Fibroblast of the conjunctiva (primary cell): ENCODE measurements at regions not wholly inside any gene's neighbourhood (a gene's known extent, or its start where the extent isn't known, plus 50 kb on each side); places are given as distances from the start of the nearest gene placed in this dataset.

ENCODE experiments used
- DNase-seq: peaks from one replicate; pipeline ENCODE4 v3.0.0-alpha.2; 2010; ENCODE audit warnings: low read depth

DNA sequence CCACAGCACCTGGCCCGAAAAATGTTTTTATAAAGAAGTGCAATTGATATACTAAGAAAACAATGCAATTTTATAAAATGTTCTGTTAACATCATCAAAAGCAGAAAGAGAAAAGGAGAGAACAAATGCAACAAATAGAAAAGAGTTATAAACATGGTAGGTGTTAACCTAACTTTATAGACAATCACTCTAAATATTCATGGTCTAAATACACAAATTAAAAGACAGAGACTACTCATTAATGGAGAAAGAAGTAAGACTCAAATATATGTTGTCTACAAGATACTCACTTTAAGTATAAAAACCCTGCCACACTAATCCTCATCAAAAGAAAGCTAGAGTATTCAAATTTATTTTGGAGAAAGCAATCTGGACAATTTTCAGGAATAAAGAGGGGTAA, 425.3 kb upstream of the ANKRD30A start:
- DNase-seq, result no peak

GRCh38 chr10:36692759-36693158, 432.6 kb upstream of the ANKRD30A start:
- DNase-seq, result no peak

DNA sequence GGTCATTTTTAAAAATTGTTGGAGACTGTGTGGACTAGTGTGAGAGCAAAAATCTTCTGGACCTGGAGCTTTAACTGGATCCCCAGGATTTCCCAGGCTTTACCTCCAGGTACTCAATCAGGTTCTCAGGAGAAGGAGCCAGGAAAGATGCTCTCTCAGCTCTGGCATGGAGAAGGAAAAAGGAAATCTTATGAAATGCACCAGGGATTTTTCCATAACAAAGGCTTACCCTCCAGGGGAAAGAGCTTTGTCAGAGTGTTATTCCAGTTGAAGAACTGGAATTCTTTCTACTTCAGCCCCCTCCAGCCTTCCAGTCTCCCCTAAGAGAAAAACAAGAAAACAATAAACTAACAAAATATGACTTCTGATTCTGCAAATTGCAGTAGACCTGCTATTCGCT, 436.7 kb upstream of the ANKRD30A start:
- no peak for DNase-seq

DNA sequence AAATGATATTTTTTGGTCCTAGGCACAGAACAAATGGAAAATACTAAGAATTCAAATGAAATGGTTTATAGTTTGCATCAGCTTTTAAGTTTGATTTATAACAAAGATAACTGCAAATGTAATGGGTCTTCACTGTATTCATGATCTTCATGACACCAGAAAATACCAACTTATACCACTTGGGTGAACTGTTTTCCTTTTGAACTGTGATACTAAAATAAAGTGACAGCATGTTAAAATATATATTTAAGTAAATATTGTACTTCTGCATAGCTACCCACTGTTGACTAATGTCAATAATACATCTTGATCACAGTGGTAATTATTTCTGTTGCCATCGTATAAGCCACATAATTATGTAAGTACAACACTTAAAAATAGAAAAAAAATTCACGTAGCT, 442.0 kb upstream of the ANKRD30A start:
- no peak for DNase-seq

DNA sequence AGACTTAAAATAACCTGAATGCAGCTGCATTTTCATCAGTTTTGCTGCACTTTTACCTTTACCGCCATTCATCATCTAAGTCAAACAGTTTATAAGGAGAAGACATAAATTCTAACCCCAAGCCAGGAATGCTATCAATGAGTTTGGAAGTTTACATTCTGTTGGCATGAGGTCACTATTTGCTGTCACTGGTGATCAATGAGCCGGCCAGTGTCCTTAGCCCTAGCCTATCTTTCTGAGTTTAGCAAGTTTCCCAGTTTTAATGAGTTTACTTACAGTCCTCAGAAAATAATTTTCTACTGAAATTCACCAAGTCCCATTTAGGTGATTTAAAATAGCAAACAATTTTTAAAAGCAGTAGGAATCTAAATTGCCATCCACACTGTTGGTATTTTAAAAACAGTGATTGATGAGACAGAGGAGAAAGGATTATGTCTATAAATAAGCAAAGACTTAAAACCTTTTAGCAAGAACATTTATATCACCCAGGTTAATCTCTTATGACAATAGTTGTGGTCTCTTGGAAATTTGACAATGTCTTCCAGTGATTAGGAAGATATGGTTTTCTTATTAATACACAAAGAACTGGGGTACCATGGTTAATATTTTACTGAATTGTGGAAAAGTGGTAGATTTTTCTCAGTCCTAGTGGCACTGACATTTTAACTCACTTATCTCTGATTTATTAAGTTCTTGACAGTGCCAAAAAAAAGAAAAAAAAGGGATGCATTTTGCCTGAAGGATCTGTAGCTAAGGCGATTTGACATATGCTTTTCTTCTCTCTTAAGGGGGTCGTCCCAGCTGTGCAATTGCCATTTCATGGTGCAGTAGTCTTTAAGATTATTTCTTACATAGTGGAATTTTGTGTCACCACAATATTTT, 443.4 kb upstream of the ANKRD30A start:
- DNase-seq, result no peak

DNA sequence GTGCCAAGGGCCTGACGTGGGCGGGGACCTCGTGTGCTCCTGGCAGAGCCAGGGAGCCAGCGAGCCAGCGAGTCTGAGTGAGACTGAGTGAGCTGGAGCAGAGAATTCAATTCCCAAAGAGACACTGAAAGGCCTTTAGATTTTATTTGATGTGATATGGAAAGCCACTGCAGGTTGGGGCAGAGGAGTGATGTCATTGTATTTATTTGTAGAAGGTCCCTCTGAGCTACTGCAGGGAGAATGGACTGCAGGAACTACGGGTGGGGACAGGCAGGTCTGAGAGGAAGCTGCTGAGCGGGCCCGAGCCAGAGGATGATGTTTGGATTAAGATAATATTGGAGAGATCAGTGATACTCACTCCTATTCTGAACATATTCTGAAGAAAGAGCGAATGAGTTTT, 445.8 kb upstream of the ANKRD30A start:
- DNase-seq, result no peak

- DNase-seq, result no peak
These were observed 448.0 kb upstream of the ANKRD30A start for GRCh38 chr10:36677431-36677768.

GRCh38 chr10:36676756-36677430, 448.5 kb upstream of the ANKRD30A start:
- DNase-seq, result no peak

DNA sequence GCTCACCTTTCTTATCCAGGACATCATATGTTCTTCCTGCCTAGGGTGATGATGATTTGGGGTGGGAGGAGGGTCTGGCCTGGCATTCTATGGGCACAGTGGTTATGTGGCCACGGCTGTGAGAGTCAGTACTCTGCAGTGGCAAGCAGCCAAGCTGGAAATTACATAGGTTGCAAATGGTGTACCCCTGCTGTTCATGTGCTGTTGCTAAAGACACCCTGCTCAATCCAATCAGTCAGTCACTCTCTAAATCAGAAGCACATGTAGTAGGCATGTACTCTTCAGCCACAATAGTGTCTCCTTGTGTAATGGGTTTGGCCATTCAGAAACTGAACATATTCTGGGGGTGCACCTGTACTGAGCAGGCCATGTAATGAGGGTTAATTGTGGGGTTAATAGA, 449.1 kb upstream of the ANKRD30A start:
- DNase-seq, result no peak

DNA sequence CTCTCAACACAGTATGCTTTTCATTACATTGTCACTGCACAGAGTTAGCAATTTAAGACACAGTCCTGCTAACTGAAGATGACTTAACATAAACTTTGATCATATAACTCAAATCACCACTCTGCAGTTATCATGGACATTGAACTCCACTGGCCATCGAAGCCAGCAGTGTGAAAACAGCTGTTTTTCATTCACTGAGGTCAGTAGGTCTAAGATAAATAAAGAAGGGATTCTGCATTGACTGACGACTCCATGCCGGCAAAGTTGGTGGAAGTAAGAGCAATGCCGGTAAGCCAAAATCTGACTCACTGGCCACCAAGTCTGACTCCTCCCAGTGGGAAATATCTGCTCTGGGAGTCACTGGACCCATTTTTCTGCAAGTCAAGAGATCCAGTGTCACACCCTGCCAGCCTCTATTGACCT, 449.9 kb upstream of the ANKRD30A start:
- no peak for DNase-seq

- no peak for DNase-seq
These were observed 453.8 kb upstream of the ANKRD30A start for GRCh38 chr10:36671607-36672006.

DNA sequence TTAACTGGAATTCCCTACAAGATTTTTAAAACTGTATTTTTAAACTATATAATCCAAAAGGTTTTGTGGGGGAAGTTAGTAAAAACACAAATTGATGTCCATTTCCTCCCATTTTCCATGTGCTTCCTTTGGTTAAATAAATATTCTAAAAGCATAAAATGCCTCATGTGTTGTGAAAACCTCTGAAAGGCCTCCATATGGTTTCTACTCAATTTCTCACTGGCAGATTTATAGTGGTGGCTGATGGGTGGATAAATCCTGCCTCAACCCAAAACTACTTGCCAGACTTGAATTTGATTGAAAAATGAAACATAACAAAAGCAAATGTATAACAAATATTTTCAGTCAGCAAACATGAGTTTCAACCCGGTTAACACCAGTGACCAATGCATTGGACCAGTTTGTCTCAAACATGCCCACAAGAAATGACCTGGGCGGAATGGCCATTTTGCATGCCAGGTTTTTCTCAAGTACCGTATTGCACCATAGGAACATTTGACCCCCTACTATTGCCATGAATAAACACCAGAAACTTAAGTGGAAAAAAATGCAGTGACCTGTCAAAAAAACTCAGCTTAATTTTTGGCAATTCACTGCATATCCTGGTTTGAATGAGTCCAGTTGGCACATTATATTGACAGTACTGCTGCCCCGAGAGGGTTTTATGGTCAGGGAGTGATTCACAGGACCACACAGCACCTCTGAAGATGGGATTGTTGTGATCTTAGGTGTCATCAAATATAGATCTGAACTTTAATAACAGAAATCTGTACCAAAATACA, 454.6 kb upstream of the ANKRD30A start:
- DNase-seq, result no peak

- no peak for DNase-seq
These were observed 455.6 kb upstream of the ANKRD30A start for GRCh38 chr10:36669615-36670352.

DNA sequence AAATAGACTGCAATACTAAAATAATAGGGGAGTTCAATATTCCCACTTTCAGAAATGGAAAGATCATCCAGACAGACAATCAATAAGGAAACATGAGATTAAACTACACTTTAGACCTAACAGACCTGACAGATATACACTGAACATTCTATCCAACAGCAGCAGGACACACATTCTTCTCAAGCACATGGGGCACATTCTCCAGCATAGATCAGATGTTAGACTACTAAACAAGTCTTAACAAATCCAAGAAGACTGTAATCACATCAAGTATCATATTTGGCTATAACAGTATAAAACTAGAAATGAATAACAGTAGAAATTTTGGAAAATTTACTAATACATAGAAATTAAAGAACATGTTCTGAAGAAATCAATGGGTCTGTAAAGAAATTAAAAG, 458.9 kb upstream of the ANKRD30A start:
- no peak for DNase-seq

DNA sequence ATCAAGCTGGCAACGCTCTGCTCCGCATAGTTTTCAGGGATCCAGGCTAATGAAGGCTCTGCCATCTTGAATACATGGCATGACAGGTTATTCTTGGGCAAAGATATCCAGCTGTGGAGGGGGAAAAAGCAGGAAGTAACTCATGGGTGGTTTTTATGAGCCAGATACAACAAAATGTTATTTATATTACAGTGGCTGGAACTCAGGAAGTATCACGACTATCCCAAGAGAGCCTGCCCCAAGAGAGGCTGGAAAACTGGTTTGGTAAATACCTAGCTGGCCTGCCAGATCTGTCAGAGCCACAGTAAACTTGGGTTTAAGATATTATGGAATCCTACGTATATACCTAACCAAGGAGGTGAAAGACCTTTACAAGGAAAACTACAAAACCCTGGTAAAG, 462.8 kb upstream of the ANKRD30A start:
- DNase-seq, result no peak

DNA sequence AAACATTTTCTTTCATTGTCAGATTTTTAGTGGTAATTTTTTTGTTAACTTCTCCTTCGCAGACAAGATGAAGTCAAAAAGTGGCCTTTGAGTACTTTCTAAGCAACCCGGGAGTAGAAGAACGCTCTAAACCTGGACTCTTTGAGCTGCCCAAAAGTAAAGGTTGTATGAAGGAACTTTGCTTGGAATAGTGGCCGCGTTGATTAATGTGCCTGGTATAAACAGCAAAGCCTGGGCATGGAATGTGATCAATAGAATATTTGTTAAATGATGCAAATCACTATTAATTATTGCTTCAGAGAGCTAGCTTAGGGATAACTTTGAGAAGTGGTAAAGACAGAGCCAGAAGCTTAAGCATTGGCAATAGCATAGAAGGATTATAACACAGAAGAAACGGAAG, 475.1 kb upstream of the ANKRD30A start:
- DNase-seq, result no peak

DNA sequence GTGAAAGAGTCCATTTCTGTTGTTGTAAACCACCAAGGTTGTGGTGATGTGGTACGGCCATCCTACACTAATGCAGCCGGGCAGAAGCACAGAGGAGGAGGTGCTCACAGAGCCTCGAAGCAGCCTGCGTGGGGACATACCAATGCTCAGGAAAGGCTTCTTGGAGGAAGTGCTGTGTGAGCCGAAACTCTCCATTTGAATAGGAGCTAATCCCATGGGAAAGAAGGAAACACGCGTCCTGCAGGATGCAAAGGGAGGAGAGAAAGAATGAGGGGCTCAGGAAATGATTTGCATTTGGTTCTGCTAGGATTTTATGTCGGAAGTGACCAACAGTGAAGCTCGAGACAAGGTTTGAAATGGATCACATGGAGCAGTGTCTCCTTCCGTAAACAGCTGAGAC, 477.9 kb upstream of the ANKRD30A start:
- DNase-seq, result no peak

DNA sequence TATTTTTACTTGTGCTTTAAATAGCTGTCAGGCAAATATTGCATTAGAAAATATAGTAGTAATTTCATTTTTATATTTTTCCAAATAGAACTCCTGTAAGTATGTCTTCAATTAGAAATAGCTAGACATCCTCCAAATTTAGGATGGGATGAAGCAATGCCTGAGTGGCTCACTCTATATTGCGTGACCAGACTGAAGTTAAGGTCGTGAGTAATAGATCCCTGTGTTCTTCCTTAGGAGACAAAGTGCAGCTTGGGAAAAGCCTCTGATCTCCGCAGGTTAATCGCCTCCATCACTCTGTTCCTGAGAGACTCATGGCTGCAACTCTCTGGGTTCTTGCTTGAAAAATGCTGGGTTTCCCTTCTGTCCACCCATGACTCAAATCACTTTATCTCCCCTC, 484.8 kb upstream of the ANKRD30A start:
- DNase-seq, result no peak

DNA sequence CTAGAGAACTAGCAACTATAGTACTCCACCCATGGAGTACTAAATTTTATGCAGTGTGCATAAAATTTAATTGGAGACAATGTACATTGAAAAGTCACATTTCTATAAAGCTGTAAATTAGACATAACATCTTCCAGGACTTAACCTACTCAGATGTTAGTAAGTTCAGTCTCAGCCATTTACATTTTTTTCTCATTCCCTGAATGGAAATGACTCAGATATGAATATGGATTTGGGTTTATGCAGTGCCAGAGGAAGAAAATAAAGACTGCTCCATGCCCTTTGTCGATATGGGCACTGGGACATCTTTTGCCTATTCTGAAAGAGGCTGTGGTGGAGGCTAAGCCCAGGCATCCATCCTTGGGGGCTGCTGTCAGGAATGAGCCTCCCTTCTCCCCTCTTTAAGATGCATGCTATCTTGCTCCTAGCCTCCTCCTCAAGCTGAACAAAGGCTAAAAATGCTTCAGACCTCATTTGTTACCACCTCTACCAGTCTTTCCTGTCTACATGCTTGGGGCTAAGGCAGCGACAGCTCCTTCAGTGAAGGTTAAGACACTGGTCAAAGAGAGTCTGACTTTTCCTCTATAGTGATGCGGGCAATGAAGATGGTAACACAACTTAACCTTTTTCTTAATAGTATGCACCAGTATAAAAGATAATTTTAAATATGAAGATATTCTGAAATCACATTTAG, 486.8 kb upstream of the ANKRD30A start:
- no peak for DNase-seq

- no peak for DNase-seq
These were observed 488.5 kb upstream of the ANKRD30A start for GRCh38 chr10:36636879-36637278.

- DNase-seq, result no peak
These were observed 489.0 kb upstream of the ANKRD30A start for GRCh38 chr10:36636285-36636839.
